Spleen (tissue), 11 donors: ENCODE measurements at regions not wholly inside any gene's neighbourhood (a gene's known extent, or its start where the extent isn't known, plus 50 kb on each side); places are given as distances from the start of the nearest gene placed in this dataset.

Experiments
- DNase-seq: peaks from one replicate; pipeline ENCODE4 v3.0.0-alpha.2; 2020
- H3K27ac ChIP-seq, 8 donors: fragments of 200-600 bp; sonication (generic) in 7 of 8; 1 replicate in 4 of 8; 2 replicates in 4 of 8; pipeline versions ENCODE4 v1.5.0 to v1.8.0; 2016 to 2021; ENCODE audit warnings: inconsistent platforms in 4 of 8, mild to moderate bottlenecking in 4 of 8, moderate library complexity in 1 of 8
- H3K27me3 ChIP-seq, 7 donors: fragments of 200-600 bp; sonication (generic) in 6 of 7; replicated peaks in 1 of 7; 1 replicate in 4 of 7; 2 replicates in 3 of 7; pipeline versions ENCODE4 v1.5.0 to v1.8.0; 2016 to 2021; ENCODE audit warnings: inconsistent platforms in 3 of 7, mild to moderate bottlenecking in 1 of 7
- H3K36me3 ChIP-seq, 6 donors: fragments of 200-600 bp; sonication (generic) in 5 of 6; 1 replicate in 4 of 6; 2 replicates in 2 of 6; pipeline versions ENCODE4 v1.5.0 to v1.8.0; 2016 to 2021; ENCODE audit warnings: inconsistent platforms in 2 of 6
- H3K4me1 ChIP-seq, 6 donors: fragments of 200-600 bp; sonication (generic) in 5 of 6; 1 replicate in 3 of 6; 2 replicates in 3 of 6; pipeline versions ENCODE4 v1.5.0 to v1.8.0; 2016 to 2021; ENCODE audit warnings: inconsistent platforms in 3 of 6
- H3K4me3 ChIP-seq, 8 donors: fragments of 200-600 bp; sonication (generic) in 7 of 8; 1 replicate in 4 of 8; 2 replicates in 4 of 8; pipeline versions ENCODE4 v1.5.0 to v1.8.0; 2016 to 2021; ENCODE audit warnings: inconsistent platforms in 4 of 8, mild to moderate bottlenecking in 4 of 8, moderate library complexity in 2 of 8
- H3K9me3 ChIP-seq, 8 donors: fragments of 200-600 bp; sonication (generic) in 7 of 8; 1 replicate in 4 of 8; 2 replicates in 4 of 8; pipeline versions ENCODE4 v1.5.0 to v1.8.0; 2016 to 2021; ENCODE audit warnings: inconsistent platforms in 4 of 8
- POLR2A ChIP-seq, 3 donors: fragments of 450-650 bp; IDR thresholded peaks; one replicate each; pipeline ENCODE4 v1.5.1; 2017; ENCODE audit warnings: antibody characterized with exemption in 3 of 3, mild to moderate bottlenecking in 1 of 3
- POLR2AphosphoS5 ChIP-seq, 3 donors: sonication (generic); formaldehyde crosslinking; IDR thresholded peaks; one replicate each; pipeline ENCODE4 v1.5.1; 2017; ENCODE audit warnings: antibody characterized with exemption in 3 of 3
- WGBS, 5 donors: extraction: QIAGEN DNeasy Blood & Tissue Kit in 3 of 5; methylation state at CpG; one replicate each; pipeline versions ENCODE4 v1.1.5 to v1.1.7; 2013 to 2018; 5-methylcytosine and 5-hydroxymethylcytosine counted together
- intact Hi-C: fragments of 100-400 bp; cut with DNase I; formaldehyde crosslinking; loops from one replicate; pipeline ENCODE4 v1.15.0; 2023; ENCODE audit warnings: low total_unique reads
- TF ChIP-seq, protein P1 (sequence below), 11 experiments: fragments of 200-600 bp in 7 of 11; fragments of 450-650 bp in 4 of 11; sonication (generic) in 4 of 11; IDR thresholded peaks in 8 of 11; conservative IDR thresholded peaks in 3 of 11; 1 replicate in 7 of 11; 2 replicates in 4 of 11; pipeline versions ENCODE4 v1.4.0 to v1.8.0; 2016 to 2021; ENCODE audit warnings: antibody characterized with exemption in 11 of 11, inconsistent platforms in 4 of 11, mild to moderate bottlenecking in 1 of 11
- donor health status: healthy with polysubstance abuse.
- donor health status: DM: no; HTN: no; CAD: no; lungs with moderate emphysema.
- donor health status: DM: no; HTN: no; CAD: no.
- donor health status: Bipolar disorder and iron deficiency.
- donor health status: healthy.
- donor health status: DM: no; HTN: no; CAD: no.
- donor health status: DM: yes; HTN: yes; CAD: no.

DNA sequence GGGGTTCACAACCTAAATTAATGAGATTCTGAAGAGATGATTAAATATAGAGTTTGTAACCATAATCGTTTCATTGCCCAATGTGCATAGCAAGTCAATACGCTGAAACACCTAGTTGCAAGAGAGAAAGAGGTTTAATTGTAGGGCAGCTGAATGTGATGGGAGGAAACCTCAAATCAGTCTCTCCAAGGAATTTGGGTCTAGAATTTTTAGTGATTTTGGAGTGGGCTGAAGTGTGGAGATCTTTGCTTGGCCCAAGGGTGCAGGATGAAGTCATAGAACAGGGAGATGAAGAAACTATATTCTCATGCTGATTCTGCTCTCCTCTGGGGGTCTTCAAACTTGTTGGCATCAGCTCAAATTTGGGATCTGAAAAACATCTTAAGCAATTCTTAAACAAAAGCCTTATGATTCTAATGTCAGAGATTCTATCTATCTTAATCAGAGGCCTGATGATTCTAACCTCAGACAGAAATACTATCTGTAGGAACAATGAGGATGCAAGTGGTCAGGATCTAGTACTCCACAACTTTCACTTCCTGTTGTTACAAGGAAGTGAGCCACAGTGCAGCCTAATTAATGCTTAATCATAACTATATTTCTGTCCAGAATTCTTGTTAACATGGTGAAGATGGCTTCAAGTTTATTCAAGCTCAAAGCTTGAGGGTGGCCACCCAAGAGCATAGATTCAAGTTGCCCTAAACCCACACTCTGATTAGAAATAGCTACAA, 80.2 kb upstream of the FUT8 start:
- no peak for DNase-seq
- Histone ChIP-seq H3K4me3 (no peak overlapping the region), H3K36me3 (no peaks in the 10 kb centered on the region), H3K9me3 (no peaks in the 10 kb centered on the region), H3K27ac (peak overlapping the region in 1 of 8 donors; percentile 3), H3K4me1 (peaks cover 3 to 62% (median 39%) of the 10 kb centered on the region in 6 donors), H3K27me3 (no peaks in the 10 kb centered on the region)
- TF ChIP-seq, protein P1, sequence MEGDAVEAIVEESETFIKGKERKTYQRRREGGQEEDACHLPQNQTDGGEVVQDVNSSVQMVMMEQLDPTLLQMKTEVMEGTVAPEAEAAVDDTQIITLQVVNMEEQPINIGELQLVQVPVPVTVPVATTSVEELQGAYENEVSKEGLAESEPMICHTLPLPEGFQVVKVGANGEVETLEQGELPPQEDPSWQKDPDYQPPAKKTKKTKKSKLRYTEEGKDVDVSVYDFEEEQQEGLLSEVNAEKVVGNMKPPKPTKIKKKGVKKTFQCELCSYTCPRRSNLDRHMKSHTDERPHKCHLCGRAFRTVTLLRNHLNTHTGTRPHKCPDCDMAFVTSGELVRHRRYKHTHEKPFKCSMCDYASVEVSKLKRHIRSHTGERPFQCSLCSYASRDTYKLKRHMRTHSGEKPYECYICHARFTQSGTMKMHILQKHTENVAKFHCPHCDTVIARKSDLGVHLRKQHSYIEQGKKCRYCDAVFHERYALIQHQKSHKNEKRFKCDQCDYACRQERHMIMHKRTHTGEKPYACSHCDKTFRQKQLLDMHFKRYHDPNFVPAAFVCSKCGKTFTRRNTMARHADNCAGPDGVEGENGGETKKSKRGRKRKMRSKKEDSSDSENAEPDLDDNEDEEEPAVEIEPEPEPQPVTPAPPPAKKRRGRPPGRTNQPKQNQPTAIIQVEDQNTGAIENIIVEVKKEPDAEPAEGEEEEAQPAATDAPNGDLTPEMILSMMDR (IDR thresholded peaks at IDR 0.05 in 8 of 11, conservative IDR thresholded peaks at IDR 0.05 in 3 of 11) = no peak
- TF ChIP-seq POLR2AphosphoS5 (IDR thresholded peaks at IDR 0.05) (no peak), POLR2A (IDR thresholded peaks at IDR 0.05) (no peak)
- intact Hi-C loops = no loop called here
- WGBS, 5 donors = 78 to 90% (median 83%) methylated on average over 2 of the region's 2 CpGs

DNA sequence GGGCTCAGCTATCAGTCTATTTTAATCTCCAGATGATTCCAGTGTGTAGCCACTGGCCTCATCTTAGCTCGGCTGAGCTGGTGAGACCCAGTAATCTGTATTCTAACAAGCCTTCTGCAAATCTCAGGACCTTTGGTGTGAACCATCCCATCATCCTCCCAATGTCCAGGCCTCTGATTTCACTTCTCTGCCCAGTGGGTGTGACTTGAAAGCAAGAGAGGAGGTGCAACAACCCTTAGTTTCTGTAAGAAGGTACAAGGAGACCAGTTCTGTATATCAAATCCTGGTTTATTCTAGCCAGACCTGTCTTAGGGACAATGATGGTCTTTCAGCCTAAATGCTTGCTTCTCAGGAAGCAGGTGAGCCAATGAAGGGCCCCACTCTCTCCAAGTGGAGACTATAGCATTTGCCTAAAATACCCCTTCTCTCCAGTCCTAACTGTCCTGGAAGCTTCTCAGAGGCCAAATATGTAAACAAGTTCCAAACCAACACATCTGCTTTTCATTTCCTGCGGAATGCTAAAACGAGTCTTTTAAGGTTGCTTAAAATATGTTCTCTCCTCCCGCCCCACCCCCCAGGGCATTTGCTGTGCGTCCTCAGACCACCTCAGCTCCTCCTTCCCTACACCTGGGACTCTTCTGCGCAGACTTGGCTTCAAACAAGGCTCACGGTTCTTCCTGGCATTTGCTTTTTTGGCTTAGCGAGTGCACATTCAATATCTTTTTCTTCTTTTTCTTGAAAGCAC, 78.4 kb upstream of the FUT8 start:
- H3K27ac ChIP-seq = peak overlapping the region in 3 of 8 donors; percentile 27 to 55 (median 29)
- 47 to 70% (median 59%) methylated on average over 8 of the region's 8 CpGs for WGBS, 5 donors

DNA sequence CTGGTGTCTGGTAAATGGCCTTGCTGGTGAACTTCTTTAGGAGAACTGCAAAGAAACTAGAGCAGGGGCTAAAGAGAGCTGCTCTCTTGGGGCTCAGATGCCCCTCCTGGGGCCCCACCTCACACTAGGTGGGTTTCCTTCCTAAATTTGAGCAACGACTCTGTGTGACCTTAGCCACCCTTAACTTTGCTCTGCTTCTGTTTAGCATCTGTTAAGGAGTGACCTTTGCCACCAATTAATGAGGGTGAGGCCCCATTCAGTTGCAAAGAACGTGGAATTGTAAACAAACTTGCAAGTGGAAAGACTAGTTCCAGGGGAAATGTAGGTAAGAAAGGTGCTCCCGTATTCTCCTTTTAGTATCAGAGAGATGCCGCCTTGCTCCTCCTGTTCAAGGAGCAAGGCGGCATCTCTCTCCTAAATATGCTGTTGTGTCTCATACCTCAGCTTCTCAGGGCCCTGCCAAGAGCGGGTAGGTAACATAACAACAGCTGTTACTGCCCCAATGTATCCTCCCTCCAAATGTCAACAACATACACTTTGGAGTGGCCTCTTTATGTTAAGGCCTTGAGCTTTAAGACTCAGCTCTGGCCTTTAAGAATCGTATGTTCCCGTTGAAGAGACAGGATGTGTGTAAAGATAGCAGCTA, 77.6 kb upstream of the FUT8 start:
- peaks cover 3 to 54% (median 37%) of the 10 kb centered on the region in 6 donors for H3K4me1 ChIP-seq
- TF ChIP-seq, protein P1 (IDR thresholded peaks at IDR 0.05 in 8 of 11, conservative IDR thresholded peaks at IDR 0.05 in 3 of 11) = no peak
- TF ChIP-seq POLR2A (IDR thresholded peaks at IDR 0.05) (no peak), POLR2AphosphoS5 (IDR thresholded peaks at IDR 0.05) (no peak)
- no peaks in the 10 kb centered on the region for H3K27me3 ChIP-seq
- WGBS, 5 donors = 59 to 74% (median 67%) methylated on average over 8 of the region's 8 CpGs
- H3K27ac ChIP-seq = peak overlapping the region in 3 of 8 donors; percentile 27 to 55 (median 47)
- no peaks in the 10 kb centered on the region for H3K36me3 ChIP-seq
- H3K9me3 ChIP-seq = no peaks in the 10 kb centered on the region
- H3K4me3 ChIP-seq = no peak overlapping the region
- no peak for DNase-seq
- intact Hi-C loops = no loop called here

More for the DNA sequence above, 78.4 kb upstream of the FUT8 start:
- H3K27me3 ChIP-seq = no peaks in the 10 kb centered on the region
- no peaks in the 10 kb centered on the region for H3K36me3 ChIP-seq
- H3K4me3 ChIP-seq = no peak overlapping the region
- no peaks in the 10 kb centered on the region for H3K9me3 ChIP-seq
- TF ChIP-seq POLR2A (IDR thresholded peaks at IDR 0.05) = no peak
- peak in 1 of 3 donors; percentile 13 for TF ChIP-seq POLR2AphosphoS5 (IDR thresholded peaks at IDR 0.05)
- peaks cover 3 to 62% (median 39%) of the 10 kb centered on the region in 6 donors for H3K4me1 ChIP-seq
- intact Hi-C loops = no loop called here
- DNase-seq = no peak

DNA sequence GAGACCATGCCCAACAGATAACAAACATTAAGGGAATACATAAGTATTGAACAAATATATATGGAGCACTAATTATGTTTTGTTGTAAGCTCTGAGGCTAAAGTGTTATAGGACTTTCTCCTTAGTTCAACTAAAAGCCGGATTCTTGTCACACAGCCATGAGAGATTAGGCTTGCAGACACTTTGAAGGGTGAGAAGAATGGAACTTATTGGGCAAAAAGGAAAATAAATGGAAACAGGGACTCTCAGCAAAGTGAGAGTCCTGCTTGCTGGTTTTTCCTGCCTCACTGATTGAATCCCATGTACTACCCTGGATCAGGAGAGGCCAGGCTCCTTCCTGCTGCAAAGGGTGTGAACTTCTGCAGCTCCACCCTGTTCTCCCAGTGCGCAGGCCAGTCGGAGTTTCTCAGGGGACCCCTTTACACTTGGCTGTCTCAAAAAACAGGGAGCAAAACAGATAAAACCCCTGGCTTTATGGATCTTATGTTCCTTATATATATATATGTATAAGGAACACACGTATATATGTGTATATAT, 77.1 kb upstream of the FUT8 start:
- intact Hi-C loops = no loop called here
- no peaks in the 10 kb centered on the region for H3K36me3 ChIP-seq
- no peaks in the 10 kb centered on the region for H3K9me3 ChIP-seq
- H3K4me3 ChIP-seq = no peak overlapping the region
- no peaks in the 10 kb centered on the region for H3K27me3 ChIP-seq
- no peak for DNase-seq
- WGBS, 5 donors = 90 to 96% (median 95%) methylated on average over 4 of the region's 4 CpGs
- H3K4me1 ChIP-seq = peaks cover 1 to 48% (median 37%) of the 10 kb centered on the region in 6 donors
- peak overlapping the region in 1 of 8 donors; percentile 55 for H3K27ac ChIP-seq
- TF ChIP-seq, protein P1 (IDR thresholded peaks at IDR 0.05 in 8 of 11, conservative IDR thresholded peaks at IDR 0.05 in 3 of 11) = no peak
- no peak for TF ChIP-seq POLR2AphosphoS5 (IDR thresholded peaks at IDR 0.05)
- TF ChIP-seq POLR2A (IDR thresholded peaks at IDR 0.05) = no peak
